SK-N-SH treated with all-trans-retinoic acid at 6 μM for 48 hours (cell line): ENCODE measurements at regions not wholly inside any gene's neighbourhood (a gene's known extent, or its start where the extent isn't known, plus 50 kb on each side); places are given as distances from the start of the nearest gene placed in this dataset.

Experiments used
- ATAC-seq: fragments of 200-7000 bp; cut with Tn5 transposase; 3 replicates; pipeline ENCODE4 v1.9.1; 2020; ENCODE audit warnings: mild to moderate bottlenecking, moderate library complexity
- ARNTL ChIP-seq: fragments of 450-650 bp; formaldehyde crosslinking; IDR thresholded peaks from 2 replicates; pipeline ENCODE4 v1.5.0; 2020; ENCODE audit warnings: low read depth, mild to moderate bottlenecking, moderate library complexity, borderline replicate concordance
- GLIS3 ChIP-seq: fragments of 250-450 bp; sonication (Bioruptor Pico); IDR thresholded peaks from 2 replicates; pipeline ENCODE4 v1.5.0; 2020; ENCODE audit warnings: mild to moderate bottlenecking, moderate library complexity
- PPARA ChIP-seq: fragments of 250-450 bp; sonication (Bioruptor Pico); IDR thresholded peaks from 2 replicates; pipeline ENCODE4 v1.5.0; 2020; ENCODE audit warnings: mild to moderate bottlenecking, borderline replicate concordance
- TOX ChIP-seq: fragments of 250-450 bp; sonication (Bioruptor Pico); IDR thresholded peaks from 2 replicates; pipeline ENCODE4 v1.8.0; 2021; ENCODE audit warnings: mild to moderate bottlenecking, moderate library complexity, borderline replicate concordance
- TSHZ2 ChIP-seq: fragments of 250-450 bp; sonication (Bioruptor Pico); IDR thresholded peaks from 2 replicates; pipeline ENCODE4 v1.5.0; 2020; ENCODE audit warnings: mild to moderate bottlenecking, moderate library complexity
- ZFP3 ChIP-seq: fragments of 250-450 bp; sonication (Bioruptor Pico); IDR thresholded peaks from 2 replicates; pipeline ENCODE4 v1.5.0; 2020; ENCODE audit warnings: mild to moderate bottlenecking, moderate library complexity
- ZFP30 ChIP-seq: fragments of 450-650 bp; formaldehyde crosslinking; IDR thresholded peaks from 2 replicates; pipeline ENCODE4 v1.5.0; 2022; ENCODE audit warnings: mild to moderate bottlenecking, moderate library complexity
- ZNF565 ChIP-seq: fragments of 450-650 bp; formaldehyde crosslinking; conservative IDR thresholded peaks from 2 replicates; pipeline ENCODE4 v1.5.0; 2020; ENCODE audit warnings: low read depth, mild to moderate bottlenecking, moderate library complexity
- ZNF70 ChIP-seq: fragments of 450-650 bp; formaldehyde crosslinking; IDR thresholded peaks from 2 replicates; pipeline ENCODE4 v1.5.0; 2020; ENCODE audit warnings: mild to moderate bottlenecking, moderate library complexity

DNA sequence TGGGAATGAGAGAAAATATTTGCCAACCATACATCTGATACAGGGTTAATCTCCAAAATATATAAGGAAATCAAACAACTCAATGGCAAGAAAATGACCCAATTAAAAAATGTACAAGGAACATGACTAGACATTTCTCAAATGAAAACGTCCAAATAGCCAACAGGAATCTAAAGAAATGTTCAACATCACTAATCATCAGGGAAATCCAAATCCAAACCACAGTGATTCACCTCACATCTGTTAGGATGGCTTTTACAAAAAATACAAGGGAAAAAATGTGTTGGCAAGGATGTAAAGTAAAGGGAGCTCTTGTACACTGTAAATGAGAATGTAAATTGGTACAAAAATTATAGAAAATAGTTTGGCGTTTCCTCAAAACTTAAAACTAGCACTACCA lies 54.7 kb upstream of the ZRANB2 start:
- ATAC-seq = no peak
- TF ChIP-seq TSHZ2 = no peak
- TF ChIP-seq GLIS3 (CRISPR knock-in tag) = no peak
- no peak for TF ChIP-seq PPARA (CRISPR knock-in tag)
- no peak for TF ChIP-seq ZFP3 (CRISPR knock-in tag)
- TF ChIP-seq ZNF70 (CRISPR knock-in tag) = no peak
- no peak for TF ChIP-seq ZFP30 (CRISPR knock-in tag)
- TF ChIP-seq ARNTL (CRISPR knock-in tag) = no peak
- TF ChIP-seq ZNF565 (CRISPR knock-in tag) = no peak
- TF ChIP-seq TOX = no peak
